ENCODE measurements at regions not wholly inside any gene's neighbourhood (a gene's known extent, or its start where the extent isn't known, plus 50 kb on each side); places are given as distances from the start of the nearest gene placed in this dataset.

DNA sequence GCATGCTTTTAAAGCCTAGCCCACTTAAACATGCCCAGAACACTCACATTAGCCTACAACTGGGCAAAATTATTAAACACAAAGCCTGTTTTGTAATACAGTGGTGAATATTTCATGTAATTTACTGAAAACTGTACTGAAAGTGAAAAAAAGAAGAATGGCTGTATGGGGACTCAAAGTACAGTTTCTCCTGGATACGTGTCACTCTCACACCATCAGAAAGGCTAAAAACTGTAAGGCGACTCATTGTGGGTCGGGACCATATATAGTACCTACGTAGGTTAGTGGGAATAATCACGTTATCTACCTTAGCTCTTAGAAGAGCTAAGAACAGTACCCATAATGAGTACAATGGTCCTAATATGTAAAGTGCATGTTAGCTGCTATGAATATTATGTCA, 80.2 kb upstream of the SPATA12 start:
- no peak overlapping the region for H3K4me3 Mint-ChIP-seq

DNA sequence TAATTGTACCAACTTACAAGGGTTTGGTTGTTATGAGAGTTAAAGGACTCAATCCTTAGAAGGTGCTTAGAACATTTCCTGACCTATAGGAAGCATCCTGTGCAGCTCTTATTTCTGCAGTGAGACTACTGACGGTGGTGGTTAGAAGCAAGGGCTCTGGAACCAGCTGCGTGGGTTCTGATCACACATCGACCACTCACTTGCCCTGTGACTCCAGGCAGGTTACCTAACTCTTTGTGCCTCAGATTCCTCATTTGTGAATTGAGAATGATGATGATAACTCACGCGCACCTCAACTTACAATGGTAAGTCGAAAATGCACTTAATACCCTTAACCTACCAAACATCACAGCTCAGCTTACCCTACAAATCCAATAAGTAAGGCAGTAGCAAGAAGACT, 80.7 kb upstream of the SPATA12 start:
- no peak for ATAC-seq (ENCODE audit: low read depth in 2 of 2)
- Mint-ChIP-seq H3K4me3 (no peak overlapping the region), H3K4me1 (no peaks in the 10 kb centered on the region), H3K9me3 (no peaks in the 10 kb centered on the region), H3K36me3 (no peaks in the 10 kb centered on the region), H3K27ac (no peak overlapping the region), H3K27me3 (no peaks in the 10 kb centered on the region)
- DNase-seq: no peak

More for the DNA sequence above, 80.2 kb upstream of the SPATA12 start:
- no peak overlapping the region for H3K27ac Mint-ChIP-seq
- H3K4me1 Mint-ChIP-seq: peaks cover 0 to under 1% (median 0%) of the 10 kb centered on the region in 3 donors
- no peaks in the 10 kb centered on the region for H3K9me3 Mint-ChIP-seq
- no peaks in the 10 kb centered on the region for H3K36me3 Mint-ChIP-seq
- no peak for DNase-seq
- ATAC-seq (ENCODE audit: low read depth in 2 of 2): no peak
- H3K27me3 Mint-ChIP-seq: no peaks in the 10 kb centered on the region

DNA sequence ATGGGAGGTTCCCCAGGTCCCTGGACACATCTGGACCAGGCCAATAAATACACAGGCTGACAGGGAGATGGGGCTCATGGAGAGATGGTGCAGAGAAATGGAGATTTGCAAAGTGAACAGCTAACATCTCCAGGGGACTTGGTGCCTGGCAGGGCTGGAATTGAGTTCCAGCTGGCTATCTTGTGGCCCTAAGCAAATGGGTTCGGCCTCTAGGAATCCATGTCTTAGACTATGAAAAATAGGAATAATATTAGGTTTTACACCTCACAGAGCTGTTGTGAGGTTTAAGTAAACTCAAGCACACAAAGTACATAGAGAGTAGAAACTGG, 82.9 kb upstream of the SPATA12 start:
- Mint-ChIP-seq H3K27ac (peak overlapping the region in 1 of 6 donors; percentile 11), H3K9me3 (peaks cover 0 to 3% (median 0%) of the 10 kb centered on the region in 7 donors), H3K4me3 (no peak overlapping the region), H3K36me3 (no peaks in the 10 kb centered on the region), H3K27me3 (no peaks in the 10 kb centered on the region), H3K4me1 (no peaks in the 10 kb centered on the region)
- no peak for ATAC-seq (ENCODE audit: low read depth in 2 of 2)
- no peak for DNase-seq

DNA sequence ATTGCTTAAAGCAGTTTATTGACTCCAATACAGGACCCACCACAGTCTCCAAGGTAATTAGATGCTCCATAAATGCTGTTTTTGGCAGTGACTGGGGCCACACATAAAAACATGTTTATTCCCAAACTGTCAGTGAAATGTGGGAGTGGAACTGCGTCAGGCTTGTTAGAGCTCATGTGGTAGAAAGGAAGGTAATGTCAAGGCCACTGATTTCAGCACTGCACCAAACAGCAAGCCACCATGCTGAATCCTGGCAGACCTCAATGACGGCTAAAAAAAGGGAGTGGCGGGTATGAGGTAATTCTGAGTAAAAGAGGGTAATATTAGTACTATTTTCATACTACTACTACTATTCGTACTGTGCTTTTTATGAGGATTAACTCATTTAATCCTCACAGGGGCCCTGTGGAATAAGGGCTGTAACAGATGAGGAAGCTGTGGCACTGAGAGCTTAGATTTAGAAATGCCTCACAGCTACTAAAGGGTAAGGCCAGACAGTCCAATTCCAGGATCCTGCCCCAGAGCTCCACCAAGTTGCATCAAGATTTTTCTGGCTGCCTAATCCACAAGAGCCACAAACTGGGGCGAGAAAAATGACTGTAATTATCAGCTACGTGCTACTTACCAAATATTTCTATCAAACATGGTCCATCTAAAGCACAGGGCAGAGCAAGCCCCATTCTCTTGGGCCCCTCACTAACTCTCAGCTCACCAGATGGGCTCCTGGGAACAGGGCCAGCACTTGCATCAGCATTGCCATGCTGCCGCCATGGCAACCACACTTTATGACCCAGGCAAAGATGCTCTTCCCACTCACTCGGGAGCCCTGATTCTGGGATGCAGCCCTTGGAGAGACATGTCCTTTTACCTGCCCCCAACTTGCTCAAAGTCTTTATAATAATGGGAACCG, 83.6 kb upstream of the SPATA12 start:
- Mint-ChIP-seq H3K4me1 (no peaks in the 10 kb centered on the region), H3K4me3 (peak overlapping the region in 2 of 8 donors; percentile 20 to 22), H3K27me3 (no peaks in the 10 kb centered on the region), H3K27ac (peak overlapping the region in 1 of 6 donors; percentile 11), H3K36me3 (no peaks in the 10 kb centered on the region), H3K9me3 (peaks cover 0 to 3% (median 0%) of the 10 kb centered on the region in 7 donors)
- no peak for DNase-seq
- no peak for ATAC-seq (ENCODE audit: low read depth in 2 of 2)

DNA sequence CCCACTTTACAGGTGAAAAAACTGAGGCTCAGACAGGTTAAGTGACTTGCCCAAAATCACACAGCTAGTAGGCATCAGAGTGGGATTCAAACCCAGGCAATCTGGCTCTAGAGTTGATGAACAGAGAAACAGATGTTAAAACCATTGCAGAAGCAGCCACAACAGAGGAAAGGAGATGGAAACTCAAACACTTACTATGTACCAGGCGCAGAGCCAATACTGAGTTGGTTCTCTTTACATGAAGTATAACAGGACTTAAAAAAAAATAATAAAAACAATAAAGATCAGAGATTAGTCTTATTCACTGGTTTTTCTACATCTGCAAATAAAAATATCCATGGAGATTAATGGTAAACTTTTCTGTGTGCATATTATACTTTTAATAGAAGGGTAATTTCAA, 84.9 kb upstream of the SPATA12 start:
- ATAC-seq (ENCODE audit: low read depth in 2 of 2) (no peak), DNase-seq (no peak)
- peaks cover 0 to 3% (median 0%) of the 10 kb centered on the region in 7 donors for H3K9me3 Mint-ChIP-seq
- H3K4me1 Mint-ChIP-seq: peaks cover 1 to 6% (median 2%) of the 10 kb centered on the region in 3 donors
- H3K4me3 Mint-ChIP-seq: no peak overlapping the region
- H3K27ac Mint-ChIP-seq: peak overlapping the region in 1 of 6 donors; percentile 34
- no peaks in the 10 kb centered on the region for H3K27me3 Mint-ChIP-seq
- no peaks in the 10 kb centered on the region for H3K36me3 Mint-ChIP-seq

DNA sequence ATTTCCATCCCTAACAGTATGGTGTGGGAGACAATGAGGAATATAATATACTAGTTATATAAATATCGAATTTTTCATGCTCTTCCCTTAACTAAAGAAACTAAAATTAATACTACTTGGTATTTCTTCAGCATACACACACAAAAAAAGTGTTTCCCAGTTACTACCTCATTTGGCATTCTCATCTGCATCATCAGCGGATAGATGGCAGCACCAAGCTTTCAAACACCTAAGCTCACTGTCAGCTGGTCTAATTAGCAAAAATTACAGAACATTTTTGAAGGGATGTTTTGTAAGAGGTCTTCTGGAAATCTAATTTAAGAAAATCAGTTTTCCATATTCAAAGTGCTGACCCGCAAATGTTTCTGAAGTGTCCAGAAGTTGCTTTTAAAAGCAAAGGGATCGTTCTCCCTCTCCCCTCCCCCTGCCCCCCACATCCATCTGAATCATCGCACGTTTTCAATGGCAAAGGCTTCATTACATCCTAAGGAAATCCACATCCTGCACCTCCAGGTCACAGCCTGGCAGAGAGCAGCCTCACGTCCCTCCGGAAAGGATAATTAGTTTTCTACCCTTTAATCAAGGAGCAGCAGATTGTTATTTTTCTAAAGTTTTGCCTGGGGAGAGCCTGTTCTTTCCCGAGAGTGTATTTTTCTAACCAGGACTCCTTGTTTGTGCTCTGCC, 86.1 kb upstream of the SPATA12 start:
- DNase-seq: no peak
- no peaks in the 10 kb centered on the region for H3K36me3 Mint-ChIP-seq
- no peaks in the 10 kb centered on the region for H3K27me3 Mint-ChIP-seq
- H3K4me3 Mint-ChIP-seq: no peak overlapping the region
- H3K4me1 Mint-ChIP-seq: peaks cover 7 to 16% (median 12%) of the 10 kb centered on the region in 3 donors
- peaks cover 0 to 3% (median 0%) of the 10 kb centered on the region in 7 donors for H3K9me3 Mint-ChIP-seq
- H3K27ac Mint-ChIP-seq: no peak overlapping the region
- ATAC-seq (ENCODE audit: low read depth in 2 of 2): no peak

DNA sequence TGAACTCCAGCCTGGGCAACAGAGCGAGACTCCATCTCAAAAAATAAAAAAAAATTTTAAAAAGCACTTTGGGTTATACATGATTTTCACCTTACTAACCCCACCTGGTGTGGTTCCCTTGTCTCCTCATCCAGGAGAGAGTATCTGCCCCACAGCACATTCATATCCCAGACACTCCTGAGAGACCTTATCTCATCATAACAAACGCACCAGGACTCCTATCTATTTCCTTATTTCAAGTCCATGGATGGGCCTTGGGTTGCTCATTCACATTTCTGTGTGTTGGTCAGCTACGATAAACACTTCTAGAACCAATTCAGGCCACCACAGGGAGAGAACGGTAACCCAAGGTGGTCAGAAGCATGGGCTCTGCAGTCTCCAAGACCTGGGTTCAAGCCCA, 88.6 kb upstream of the SPATA12 start:
- Mint-ChIP-seq H3K4me3 (no peak overlapping the region), H3K36me3 (no peaks in the 10 kb centered on the region), H3K4me1 (peaks cover 7 to 16% (median 12%) of the 10 kb centered on the region in 3 donors), H3K27me3 (no peaks in the 10 kb centered on the region), H3K9me3 (peaks cover 0 to 5% (median 0%) of the 10 kb centered on the region in 7 donors), H3K27ac (no peak overlapping the region)
- ATAC-seq (ENCODE audit: low read depth in 2 of 2) (no peak), DNase-seq (no peak)

DNA sequence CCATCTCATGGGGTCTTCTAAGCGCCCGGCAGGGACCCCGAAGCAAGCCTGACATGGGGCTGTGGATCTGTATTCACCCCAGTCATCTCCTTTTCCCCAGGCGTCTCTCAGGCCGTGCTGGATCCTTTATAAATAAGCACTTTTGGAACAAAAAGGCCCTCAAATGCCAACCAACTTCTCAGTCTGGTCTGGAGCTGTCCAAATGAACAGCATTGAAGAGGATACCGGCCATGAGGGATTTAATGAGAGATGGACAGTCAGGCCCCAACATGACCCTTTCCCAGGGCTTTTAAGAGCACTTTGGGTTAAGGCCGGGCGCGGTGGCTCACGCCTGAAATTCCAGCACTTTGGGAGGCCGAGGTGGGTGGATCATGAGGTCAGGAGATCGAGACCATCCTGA, 89.2 kb upstream of the SPATA12 start:
- DNase-seq (no peak), ATAC-seq (ENCODE audit: low read depth in 2 of 2) (no peak)
- Mint-ChIP-seq H3K4me1 (peaks cover 7 to 16% (median 12%) of the 10 kb centered on the region in 3 donors), H3K9me3 (peaks cover 0 to 5% (median 0%) of the 10 kb centered on the region in 7 donors), H3K36me3 (no peaks in the 10 kb centered on the region), H3K27me3 (no peaks in the 10 kb centered on the region), H3K27ac (no peak overlapping the region), H3K4me3 (no peak overlapping the region)

DNA sequence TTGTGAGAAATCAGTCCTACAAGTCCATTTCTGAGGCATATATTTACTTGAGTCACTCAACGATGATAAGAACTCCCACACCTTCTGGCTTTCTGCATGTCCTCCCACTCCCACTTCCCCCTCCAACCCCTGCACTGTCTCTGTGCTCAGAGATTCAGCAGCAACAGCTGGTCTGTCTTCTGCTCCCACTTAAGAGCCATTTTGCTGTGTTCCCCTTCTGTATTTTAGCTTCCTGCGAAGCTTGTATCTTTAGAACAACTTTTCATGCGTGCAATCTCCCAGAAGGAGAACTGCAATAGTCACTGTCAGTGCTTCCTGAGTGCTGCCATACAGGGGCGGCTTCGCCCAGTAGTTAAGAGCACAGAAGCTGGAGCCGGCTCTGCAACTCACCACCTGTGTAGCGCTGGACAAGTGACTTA, 90.0 kb upstream of the SPATA12 start:
- Mint-ChIP-seq H3K27me3 (no peaks in the 10 kb centered on the region), H3K36me3 (peaks cover 0 to 2% of the 10 kb centered on the region in 2 donors), H3K4me1 (peaks cover 7 to 16% (median 12%) of the 10 kb centered on the region in 3 donors), H3K4me3 (peak overlapping the region in 2 of 8 donors; percentile 13 to 63), H3K27ac (peak overlapping the region in 2 of 6 donors; percentile 40 to 61), H3K9me3 (peaks cover 0 to 7% (median 3%) of the 10 kb centered on the region in 7 donors)
- DNase-seq: no peak
- ATAC-seq (ENCODE audit: low read depth in 2 of 2): peak in 1 of 2 donors; percentile 39

DNA sequence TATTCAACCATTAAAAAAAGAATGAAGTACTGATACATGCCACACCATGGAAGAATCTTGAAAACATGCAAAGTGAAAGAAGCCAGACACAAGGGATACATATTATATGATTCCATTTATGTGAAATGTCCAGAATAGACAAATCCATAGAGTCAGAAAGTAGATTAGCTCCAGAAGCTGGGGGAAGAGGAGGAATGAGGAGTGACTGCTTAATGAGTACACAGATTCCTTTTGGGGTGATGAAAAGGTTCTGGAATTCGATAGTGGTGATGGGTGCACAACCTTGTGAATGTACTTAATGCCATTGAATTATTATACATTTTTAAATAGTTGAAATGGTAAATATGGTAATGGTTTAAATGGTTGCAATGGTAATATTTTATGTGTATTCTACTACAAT, 90.6 kb upstream of the SPATA12 start:
- no peak for ATAC-seq (ENCODE audit: low read depth in 2 of 2)

DNA sequence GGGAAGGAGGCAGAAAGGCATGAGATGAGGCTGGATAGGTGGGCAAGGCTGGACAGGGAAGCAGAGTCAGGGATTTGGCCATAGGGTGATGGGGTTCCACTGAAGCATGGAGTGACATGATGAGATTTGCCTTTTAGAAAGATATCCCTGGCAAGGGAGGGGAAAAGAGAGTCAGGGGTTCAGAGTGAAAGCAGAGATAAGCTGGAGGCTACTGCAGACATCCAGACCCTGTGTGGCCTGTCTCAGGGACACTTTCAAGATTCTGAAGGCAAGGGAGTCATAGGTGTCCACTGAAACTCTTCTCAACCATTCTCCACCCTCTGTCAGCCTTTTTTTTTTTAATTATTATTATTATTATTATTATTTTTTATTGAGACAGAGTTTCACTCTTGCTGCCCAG, 94.0 kb upstream of the SPATA12 start:
- Mint-ChIP-seq H3K36me3 (peaks cover 0 to 14% of the 10 kb centered on the region in 2 donors), H3K27ac (no peak overlapping the region), H3K9me3 (peaks cover 2 to 15% (median 4%) of the 10 kb centered on the region in 7 donors), H3K27me3 (no peaks in the 10 kb centered on the region), H3K4me1 (peaks cover 7 to 16% (median 12%) of the 10 kb centered on the region in 3 donors), H3K4me3 (no peak overlapping the region)
- DNase-seq: no peak
- no peak for ATAC-seq (ENCODE audit: low read depth in 2 of 2)

More for the DNA sequence above, 90.6 kb upstream of the SPATA12 start:
- H3K9me3 Mint-ChIP-seq: peaks cover 2 to 10% (median 3%) of the 10 kb centered on the region in 7 donors
- peaks cover 0 to 8% of the 10 kb centered on the region in 2 donors for H3K36me3 Mint-ChIP-seq
- H3K4me3 Mint-ChIP-seq: no peak overlapping the region
- DNase-seq: no peak
- H3K27me3 Mint-ChIP-seq: no peaks in the 10 kb centered on the region
- H3K4me1 Mint-ChIP-seq: peaks cover 7 to 16% (median 12%) of the 10 kb centered on the region in 3 donors
- H3K27ac Mint-ChIP-seq: no peak overlapping the region

DNA sequence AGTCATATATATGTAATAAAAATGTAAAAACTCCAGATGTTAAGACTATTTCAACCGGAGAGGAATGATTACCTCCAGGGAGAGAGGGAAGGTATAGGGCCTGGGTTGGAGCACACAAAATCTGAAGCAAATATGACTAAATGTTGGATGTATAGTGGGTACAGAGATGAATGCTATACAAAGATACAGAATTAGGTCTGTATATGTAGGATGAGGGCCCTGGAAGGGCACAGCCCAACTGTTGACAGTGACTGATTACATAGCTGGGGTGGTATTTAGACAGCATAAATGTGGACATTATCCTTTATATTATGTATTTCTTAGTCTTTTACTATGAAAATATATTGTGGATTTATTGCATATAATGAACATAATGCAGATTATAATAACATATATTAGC, 94.4 kb upstream of the SPATA12 start:
- no peak for DNase-seq
- Mint-ChIP-seq H3K4me1 (peaks cover 7 to 16% (median 12%) of the 10 kb centered on the region in 3 donors), H3K4me3 (no peak overlapping the region), H3K27me3 (no peaks in the 10 kb centered on the region), H3K27ac (peak overlapping the region in 1 of 6 donors; percentile 49), H3K9me3 (peaks cover 2 to 15% (median 4%) of the 10 kb centered on the region in 7 donors), H3K36me3 (peaks cover 0 to 14% of the 10 kb centered on the region in 2 donors)
- no peak for ATAC-seq (ENCODE audit: low read depth in 2 of 2)

DNA sequence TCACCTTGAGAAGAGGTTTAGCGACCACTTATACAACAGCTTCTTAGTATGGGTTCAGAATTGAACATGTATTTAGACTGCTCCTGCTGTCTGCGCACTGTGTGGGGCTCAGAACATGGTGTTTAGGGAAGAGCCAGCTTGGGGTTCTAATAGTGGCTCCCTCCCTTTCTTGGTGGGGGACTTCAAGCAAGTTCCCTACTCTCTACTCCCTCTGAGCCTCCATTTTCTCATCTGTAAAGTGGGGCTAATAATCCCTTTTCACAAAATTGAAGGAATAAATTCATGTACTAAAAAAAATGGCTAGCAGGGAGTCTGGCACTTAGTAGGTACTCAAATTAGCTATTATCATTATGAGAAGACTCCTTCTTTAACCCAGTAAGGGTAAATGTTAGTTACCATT, 97.5 kb upstream of the SPATA12 start:
- Mint-ChIP-seq H3K9me3 (peaks cover 2 to 15% (median 4%) of the 10 kb centered on the region in 7 donors), H3K4me3 (no peak overlapping the region), H3K36me3 (peaks cover 0 to 14% of the 10 kb centered on the region in 2 donors), H3K27ac (no peak overlapping the region), H3K4me1 (no peaks in the 10 kb centered on the region), H3K27me3 (no peaks in the 10 kb centered on the region)
- no peak for DNase-seq
- ATAC-seq (ENCODE audit: low read depth in 2 of 2): no peak
